SK-N-SH (cell line): ENCODE measurements at regions not wholly inside any gene's neighbourhood (a gene's known extent, or its start where the extent isn't known, plus 50 kb on each side); places are given as distances from the start of the nearest gene placed in this dataset.

Source experiments
- CTCF ChIP-seq: fragments of 200-600 bp; sonication (generic); IDR thresholded peaks from 2 replicates; pipeline ENCODE4 v1.6.1; 2017; ENCODE audit warnings: antibody characterized with exemption, mild to moderate bottlenecking, moderate library complexity
- ELF1 ChIP-seq: IDR thresholded peaks from 2 replicates; pipeline ENCODE4 v1.4.0; 2012
- EP300 ChIP-seq, 2 experiments: IDR thresholded peaks; 2 replicates each; pipeline versions ENCODE4 v1.4.0 to v1.6.1; 2012; ENCODE audit warnings: borderline replicate concordance in 1 of 2, low read depth in 1 of 2, low read length in 1 of 2
- EZH2phosphoT487 ChIP-seq: fragments of 200-600 bp; sonication (generic); IDR thresholded peaks from 2 replicates; pipeline ENCODE4 v1.6.1; 2017; ENCODE audit warnings: low read depth, mixed run types, mild to moderate bottlenecking, antibody characterized with exemption, moderate library complexity, borderline replicate concordance
- FOXM1 ChIP-seq: IDR thresholded peaks from 2 replicates; pipeline ENCODE4 v1.4.0; 2012; ENCODE audit warnings: low read depth, mild to moderate bottlenecking
- MXI1 ChIP-seq: IDR thresholded peaks from 2 replicates; pipeline ENCODE4 v1.6.1; 2012; ENCODE audit warnings: mild to moderate bottlenecking, low read depth, low read length, improper control_type of control experiment
- POLR2AphosphoS5 ChIP-seq: IDR thresholded peaks from 2 replicates; pipeline ENCODE4 v1.6.1; 2012; ENCODE audit warnings: low read depth, low read length
- RCOR1 ChIP-seq: fragments of 150-350 bp; IDR thresholded peaks from 2 replicates; pipeline ENCODE4 v1.6.1; 2017; ENCODE audit warnings: antibody characterized with exemption, low read length
- REST ChIP-seq: IDR thresholded peaks from 2 replicates; pipeline ENCODE4 v1.6.1; 2012; ENCODE audit warnings: mild to moderate bottlenecking, low read depth, low read length, moderate library complexity
- SIN3A ChIP-seq: IDR thresholded peaks from 2 replicates; pipeline ENCODE4 v1.6.1; 2012; ENCODE audit warnings: low read depth, mild to moderate bottlenecking, low read length, moderate library complexity, borderline replicate concordance
- SMC3 ChIP-seq: IDR thresholded peaks from 2 replicates; pipeline ENCODE4 v1.6.1; 2012; ENCODE audit warnings: low read depth, low read length, improper control_type of control experiment
- USF2 ChIP-seq: fragments of 150-350 bp; IDR thresholded peaks from 2 replicates; pipeline ENCODE4 v1.6.1; 2017; ENCODE audit warnings: antibody characterized with exemption, low read length, low read depth, borderline replicate concordance
- YY1 ChIP-seq: IDR thresholded peaks from 2 replicates; pipeline ENCODE4 v1.4.0; 2012; ENCODE audit warnings: low read depth, mild to moderate bottlenecking
- TF ChIP-seq, protein P1 (sequence below): IDR thresholded peaks from 2 replicates; pipeline ENCODE4 v1.4.0; 2012; ENCODE audit warnings: low read depth, borderline replicate concordance

DNA sequence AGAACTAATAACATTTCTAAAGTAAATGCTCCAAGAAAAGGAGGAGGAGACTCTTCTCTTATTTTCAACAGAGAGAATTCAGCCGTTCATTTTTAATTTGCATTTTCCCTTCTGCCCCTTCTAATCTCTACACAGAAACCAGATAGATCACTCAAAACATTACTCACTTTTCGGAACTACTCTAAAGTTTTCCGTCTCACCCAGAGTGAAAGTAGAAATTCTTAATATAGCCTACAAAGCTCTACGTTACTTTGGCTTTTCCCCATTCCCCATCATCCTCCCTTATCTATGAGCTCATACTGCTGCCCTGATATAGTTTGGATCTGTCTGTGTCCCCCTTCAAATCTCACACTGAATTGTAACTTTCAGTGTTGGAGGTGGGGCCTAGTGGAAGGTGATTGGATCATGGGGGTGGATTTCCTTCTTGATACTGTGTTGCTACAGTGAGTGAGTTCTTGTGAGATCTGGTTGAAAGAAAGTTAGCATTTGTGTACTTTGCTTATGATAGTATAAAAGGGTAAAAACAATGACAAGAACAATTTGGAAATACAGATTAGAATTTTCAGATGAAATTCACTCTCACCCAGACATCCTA is 188.2 kb downstream of the AMY1C start:
- TF ChIP-seq USF2 (no peak), CTCF (no peak), SMC3 (no peak), REST (no peak), YY1 (no peak), EP300 (IDR thresholded peaks at IDR 0.05; ENCODE audit: borderline replicate concordance in 1 of 2, low read depth in 1 of 2, low read length in 1 of 2) (no peak), EZH2phosphoT487 (no peak), RCOR1 (no peak), POLR2AphosphoS5 (no peak), SIN3A (no peak), FOXM1 (no peak), ELF1 (no peak), MXI1 (no peak)
- TF ChIP-seq, protein P1, sequence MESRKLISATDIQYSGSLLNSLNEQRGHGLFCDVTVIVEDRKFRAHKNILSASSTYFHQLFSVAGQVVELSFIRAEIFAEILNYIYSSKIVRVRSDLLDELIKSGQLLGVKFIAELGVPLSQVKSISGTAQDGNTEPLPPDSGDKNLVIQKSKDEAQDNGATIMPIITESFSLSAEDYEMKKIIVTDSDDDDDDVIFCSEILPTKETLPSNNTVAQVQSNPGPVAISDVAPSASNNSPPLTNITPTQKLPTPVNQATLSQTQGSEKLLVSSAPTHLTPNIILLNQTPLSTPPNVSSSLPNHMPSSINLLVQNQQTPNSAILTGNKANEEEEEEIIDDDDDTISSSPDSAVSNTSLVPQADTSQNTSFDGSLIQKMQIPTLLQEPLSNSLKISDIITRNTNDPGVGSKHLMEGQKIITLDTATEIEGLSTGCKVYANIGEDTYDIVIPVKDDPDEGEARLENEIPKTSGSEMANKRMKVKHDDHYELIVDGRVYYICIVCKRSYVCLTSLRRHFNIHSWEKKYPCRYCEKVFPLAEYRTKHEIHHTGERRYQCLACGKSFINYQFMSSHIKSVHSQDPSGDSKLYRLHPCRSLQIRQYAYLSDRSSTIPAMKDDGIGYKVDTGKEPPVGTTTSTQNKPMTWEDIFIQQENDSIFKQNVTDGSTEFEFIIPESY = no peak
